ENCODE measurements at regions not wholly inside any gene's neighbourhood (a gene's known extent, or its start where the extent isn't known, plus 50 kb on each side); places are given as distances from the start of the nearest gene placed in this dataset.

- DNase-seq (ENCODE audit: low spot score): no peak
Observed at GRCh38 chr4:17336986-17337385, 174.9 kb downstream of the QDPR start.

- DNase-seq (ENCODE audit: low spot score): no peak
Observed at GRCh38 chr4:17336524-17336961, 175.3 kb downstream of the QDPR start.

- no peak for DNase-seq (ENCODE audit: low spot score)
Observed at GRCh38 chr4:17336069-17336468, 175.8 kb downstream of the QDPR start.

- DNase-seq (ENCODE audit: low spot score): no peak
Observed at GRCh38 chr4:17335371-17335770, 176.5 kb downstream of the QDPR start.

DNA sequence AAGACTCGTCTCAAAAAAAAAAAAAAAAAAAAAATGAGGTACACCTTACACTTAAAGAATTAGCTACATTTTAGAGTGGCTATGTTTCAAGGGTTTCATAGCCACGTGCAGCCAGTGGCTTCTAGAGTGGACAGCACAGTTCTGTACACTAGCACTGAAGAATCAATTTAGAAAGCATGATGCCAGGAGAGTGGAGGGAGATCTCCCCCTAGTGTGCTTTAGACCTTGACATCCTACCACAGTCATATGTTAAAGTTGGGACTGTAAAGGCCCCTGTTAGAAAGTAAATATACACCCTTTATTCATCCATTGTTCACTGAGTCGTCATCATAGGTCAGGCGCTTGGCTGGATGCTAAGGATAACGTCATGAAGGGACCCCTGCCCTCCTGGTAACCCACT, 179.4 kb downstream of the QDPR start:
- no peak for DNase-seq (ENCODE audit: low spot score)

GRCh38 chr4:17329046-17329445, 182.8 kb downstream of the QDPR start:
- DNase-seq (ENCODE audit: low spot score): no peak

DNA sequence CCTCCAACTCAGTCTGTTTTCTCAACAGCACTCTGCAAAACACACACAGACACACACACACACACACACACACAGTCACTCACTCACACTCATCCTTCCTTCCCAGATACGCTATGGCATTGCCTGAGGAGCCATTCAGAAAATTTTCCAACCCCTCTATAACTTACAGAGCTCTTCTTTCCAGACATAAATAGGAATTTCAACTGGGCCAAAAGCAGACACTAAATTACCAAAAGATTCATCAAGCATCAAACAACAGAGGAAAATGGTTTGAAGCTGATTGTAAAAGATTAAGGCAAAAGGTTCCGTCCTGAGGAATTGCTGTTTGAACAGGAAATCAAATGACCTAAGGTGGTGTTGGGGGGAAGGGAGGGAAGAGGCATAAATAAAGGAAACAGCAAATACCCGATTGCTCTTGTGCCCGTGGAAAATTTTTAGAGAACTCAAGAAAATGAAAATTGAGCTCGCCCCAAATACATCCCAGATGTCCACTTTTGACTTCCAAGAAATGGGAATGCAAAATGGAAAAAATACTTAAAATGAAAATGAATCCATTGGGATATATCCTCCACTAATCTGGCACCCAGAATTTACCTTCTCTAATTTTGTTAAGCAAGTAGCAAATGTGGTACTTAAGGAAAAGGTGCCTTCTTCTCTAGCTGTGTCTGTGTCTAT, 183.6 kb downstream of the QDPR start:
- no peak for DNase-seq (ENCODE audit: low spot score)

GRCh38 chr4:17327591-17327990, 184.3 kb downstream of the QDPR start:
- DNase-seq (ENCODE audit: low spot score): no peak

GRCh38 chr4:17326756-17327155, 185.1 kb downstream of the QDPR start:
- no peak for DNase-seq (ENCODE audit: low spot score)

GRCh38 chr4:17325098-17325497, 186.8 kb downstream of the QDPR start:
- no peak for DNase-seq (ENCODE audit: low spot score)

DNA sequence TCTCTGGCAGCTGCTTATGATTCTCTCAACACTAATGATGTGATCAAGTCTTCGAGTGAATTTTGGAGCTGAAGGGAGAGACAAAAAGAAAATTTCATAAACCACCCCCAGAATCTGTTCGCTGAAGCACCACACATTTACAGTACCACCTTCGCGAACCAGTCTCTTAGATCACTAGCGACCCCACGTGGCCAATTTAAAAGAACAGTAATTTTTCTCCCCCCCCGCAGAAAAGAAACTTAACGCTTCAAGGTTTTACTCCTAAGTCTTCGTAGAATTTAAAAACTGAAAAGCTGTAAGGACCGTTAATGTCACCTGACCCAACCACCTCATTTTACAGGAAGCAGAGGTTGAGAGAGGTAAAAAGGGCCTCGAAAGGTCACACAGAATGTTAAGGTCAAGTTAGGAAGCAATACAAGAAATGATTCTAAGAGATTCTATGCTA, 187.5 kb downstream of the QDPR start:
- peak; percentile 56 for DNase-seq (ENCODE audit: low spot score)

DNA sequence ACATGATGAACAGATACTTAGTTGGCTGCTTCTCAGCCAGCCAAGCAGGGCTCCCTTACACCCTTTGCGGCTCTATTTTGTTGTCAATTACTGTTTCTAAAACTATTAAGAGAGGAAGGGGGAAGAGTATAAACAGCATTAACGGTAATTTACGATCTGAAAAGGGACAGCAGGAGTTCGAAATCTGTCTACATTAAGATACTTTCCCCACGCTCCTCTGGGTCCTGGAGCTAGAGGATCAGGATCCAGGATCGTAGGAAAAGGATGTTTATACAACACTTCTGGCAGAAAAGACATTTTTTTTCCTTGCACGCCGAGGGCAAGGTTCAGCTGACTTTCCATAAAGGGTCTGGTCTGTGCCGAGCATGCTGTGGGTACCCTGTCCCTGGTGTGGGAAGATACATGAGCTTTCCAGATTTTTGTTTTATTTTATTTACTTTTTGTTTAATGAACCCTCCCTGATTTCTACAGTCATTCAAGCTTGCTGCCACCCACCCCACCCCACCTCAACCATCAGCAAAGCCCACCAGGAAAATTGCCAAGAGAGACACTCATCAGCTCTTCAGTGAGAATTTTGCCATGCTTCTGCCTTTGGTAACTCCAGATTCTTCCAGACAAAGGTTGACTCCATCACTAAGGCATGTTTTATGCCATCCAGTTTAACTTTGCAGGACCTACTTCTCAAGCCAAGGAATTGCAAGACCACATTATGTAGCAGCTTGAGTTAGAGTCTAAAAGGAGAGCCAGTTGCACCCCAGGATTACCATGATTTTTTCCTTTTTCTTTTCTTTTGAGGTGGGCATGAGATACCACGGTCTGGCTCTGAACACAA, 188.1 kb downstream of the QDPR start:
- DNase-seq (ENCODE audit: low spot score): no peak

DNA sequence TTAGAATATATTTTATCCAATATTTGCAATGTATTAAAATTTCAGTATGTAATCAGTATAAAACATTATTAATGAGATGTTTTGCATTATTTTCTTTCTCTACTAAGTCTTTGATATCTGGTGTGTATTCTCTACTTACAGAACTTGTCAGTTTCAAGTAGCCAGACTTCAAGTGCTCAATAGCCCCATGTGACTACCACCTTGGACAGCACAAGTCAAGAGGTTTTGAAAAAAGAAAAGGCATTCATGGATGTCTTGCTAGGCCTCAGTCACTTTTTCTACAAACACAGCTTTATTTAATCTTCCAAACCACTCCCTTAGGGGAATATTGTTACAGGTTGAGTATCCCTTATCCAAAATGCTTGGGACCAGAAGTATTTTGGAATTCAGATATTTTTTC, 189.4 kb downstream of the QDPR start:
- DNase-seq (ENCODE audit: low spot score): no peak

DNA sequence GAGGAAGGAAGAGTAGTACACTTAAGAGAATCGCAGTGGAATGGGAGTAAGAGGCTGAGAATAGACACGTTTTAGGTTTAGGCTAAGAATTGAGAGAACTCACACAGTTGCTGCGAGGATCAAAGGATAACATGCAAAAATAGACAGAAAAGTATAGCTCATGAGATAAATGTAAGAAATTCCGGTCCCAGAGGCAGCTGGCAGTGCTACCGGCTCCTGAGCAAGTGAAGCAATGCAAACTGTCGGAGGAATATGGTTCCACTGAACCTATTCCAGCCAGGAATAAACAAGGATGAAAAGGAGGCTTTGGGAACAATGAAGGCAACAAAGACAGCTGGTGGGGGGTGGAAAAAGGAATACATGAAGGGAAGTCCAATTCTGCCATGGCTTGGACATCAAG, 191.8 kb downstream of the QDPR start:
- no peak for DNase-seq (ENCODE audit: low spot score)

GRCh38 chr4:17317526-17317925, 194.4 kb downstream of the QDPR start:
- DNase-seq (ENCODE audit: low spot score): no peak

GRCh38 chr4:17316566-17316965, 195.3 kb downstream of the QDPR start:
- DNase-seq (ENCODE audit: low spot score): no peak

DNA sequence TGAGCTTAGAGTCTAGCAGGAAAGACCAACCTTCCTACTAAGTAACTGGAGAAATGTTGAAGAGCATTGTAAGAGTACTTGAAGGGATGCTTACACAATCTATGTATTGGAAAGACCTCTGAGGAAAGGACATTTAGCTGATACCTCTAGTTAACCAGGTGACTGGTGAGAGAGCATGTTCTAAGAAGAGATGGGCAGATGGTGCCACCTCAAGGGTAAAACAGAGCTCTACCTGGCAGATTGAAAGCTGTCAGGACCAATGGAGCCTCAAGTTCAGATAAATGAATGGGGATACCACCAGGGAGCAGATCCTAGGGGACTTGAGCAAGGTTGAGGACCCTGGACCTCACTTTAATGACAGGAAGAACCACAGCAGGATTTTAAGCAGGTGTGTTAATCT, 196.4 kb downstream of the QDPR start:
- DNase-seq (ENCODE audit: low spot score): no peak

GRCh38 chr4:17313194-17313593, 198.7 kb downstream of the QDPR start:
- no peak for DNase-seq (ENCODE audit: low spot score)

- no peak for DNase-seq (ENCODE audit: low spot score)
Observed at GRCh38 chr4:17310269-17310652, 201.6 kb downstream of the QDPR start.

GRCh38 chr4:17309567-17310268, 202.2 kb downstream of the QDPR start:
- DNase-seq (ENCODE audit: low spot score): no peak

DNA sequence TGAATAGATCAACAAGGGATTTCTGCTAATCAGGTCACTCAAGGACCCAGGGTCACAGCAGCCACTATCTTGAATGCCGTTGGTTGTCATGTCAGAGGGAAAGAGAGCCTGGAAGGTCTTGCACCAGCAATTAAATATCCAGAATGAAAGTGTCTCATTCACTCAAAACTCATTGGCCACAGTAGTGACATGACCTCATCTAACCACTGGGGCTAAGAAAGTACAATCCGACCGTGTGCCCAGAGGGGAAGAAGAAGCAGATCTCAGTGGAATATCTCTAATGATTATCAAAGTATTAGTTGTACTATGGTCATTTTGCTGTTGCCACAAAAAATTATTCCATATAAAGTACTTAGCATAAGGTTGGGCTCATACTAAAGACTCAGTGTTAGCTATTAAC, 210.0 kb downstream of the QDPR start:
- no peak for DNase-seq (ENCODE audit: low spot score)

GRCh38 chr4:17301266-17301665, 210.6 kb downstream of the QDPR start:
- no peak for DNase-seq (ENCODE audit: low spot score)
